Astrocyte of the cerebellum (primary cell): ENCODE measurements at regions not wholly inside any gene's neighbourhood (a gene's known extent, or its start where the extent isn't known, plus 50 kb on each side); places are given as distances from the start of the nearest gene placed in this dataset.

Source experiments
- DNase-seq: peaks from one replicate; pipeline ENCODE4 v3.0.0-alpha.2; 2011; ENCODE audit warnings: low read depth
- H3K4me3 ChIP-seq: 2 replicates; pipeline ENCODE4 v1.5.1; 2011; ENCODE audit warnings: mild to moderate bottlenecking, low read depth, low read length, moderate library complexity
- CTCF ChIP-seq: IDR thresholded peaks from 2 replicates; pipeline ENCODE4 v1.5.1; 2012; ENCODE audit warnings: low read length, low read depth, moderate library complexity, mild to moderate bottlenecking; ENCODE audit errors: missing control alignments
- in situ Hi-C: cut with HindIII; loops from 2 replicates; pipeline ENCODE4 v1.10.0; 2017; ENCODE audit warnings: low sequenced_read_pairs

- no peak overlapping the region for H3K4me3 ChIP-seq
- TF ChIP-seq CTCF: no peak
- no peak for DNase-seq
- in situ Hi-C loops: no loop called here
Measured at GRCh38 chr4:53815281-53815680, 224.0 kb upstream of the LNX1 start.

- DNase-seq: no peak
- in situ Hi-C loops: no loop called here
- TF ChIP-seq CTCF: no peak
- H3K4me3 ChIP-seq: no peak overlapping the region
Measured at GRCh38 chr4:53813998-53814397, 222.7 kb upstream of the LNX1 start.

GRCh38 chr4:53810643-53811042, 219.4 kb upstream of the LNX1 start:
- H3K4me3 ChIP-seq: no peak overlapping the region
- DNase-seq: no peak
- in situ Hi-C loops: no loop called here
- no peak for TF ChIP-seq CTCF

GRCh38 chr4:53809816-53810215, 218.5 kb upstream of the LNX1 start:
- H3K4me3 ChIP-seq: no peak overlapping the region
- in situ Hi-C loops: no loop called here
- no peak for DNase-seq
- TF ChIP-seq CTCF: no peak

GRCh38 chr4:53805291-53805690, 214.0 kb upstream of the LNX1 start:
- no peak for DNase-seq
- no peak for TF ChIP-seq CTCF
- in situ Hi-C loops: no loop called here
- H3K4me3 ChIP-seq: no peak overlapping the region

- in situ Hi-C loops: no loop called here
- DNase-seq: no peak
- peak; percentile 13 for TF ChIP-seq CTCF
- no peak overlapping the region for H3K4me3 ChIP-seq
Measured at GRCh38 chr4:53804719-53805118, 213.4 kb upstream of the LNX1 start.

- no peak for TF ChIP-seq CTCF
- in situ Hi-C loops: no loop called here
- DNase-seq: no peak
- no peak overlapping the region for H3K4me3 ChIP-seq
Measured at GRCh38 chr4:53802500-53802899, 211.2 kb upstream of the LNX1 start.
